T-helper 22 cell (primary cell): ENCODE measurements at regions not wholly inside any gene's neighbourhood (a gene's known extent, or its start where the extent isn't known, plus 50 kb on each side); places are given as distances from the start of the nearest gene placed in this dataset.
"Not testable (repeated sequence)": the region's sequence is repeated elsewhere in the genome, so short reads cannot be mapped to it uniquely, and the experiment has no call there.

Experiments
- DNase-seq: peaks from one replicate; pipeline ENCODE4 v3.0.0-alpha.2; 2020; ENCODE audit warnings: low read depth

GRCh38 chr3:124364317-124365020 is 365.8 kb upstream of the UMPS start:
- DNase-seq: no peak

- not testable (repeated sequence) for DNase-seq
These were observed 363.6 kb upstream of the UMPS start for GRCh38 chr3:124366655-124367054.

- no peak for DNase-seq
These were observed 357.5 kb upstream of the UMPS start for GRCh38 chr3:124372775-124373174.

GRCh38 chr3:124373524-124373923 is 356.7 kb upstream of the UMPS start:
- DNase-seq: no peak

- no peak for DNase-seq
These were observed 355.7 kb upstream of the UMPS start for GRCh38 chr3:124374583-124374982.

DNA sequence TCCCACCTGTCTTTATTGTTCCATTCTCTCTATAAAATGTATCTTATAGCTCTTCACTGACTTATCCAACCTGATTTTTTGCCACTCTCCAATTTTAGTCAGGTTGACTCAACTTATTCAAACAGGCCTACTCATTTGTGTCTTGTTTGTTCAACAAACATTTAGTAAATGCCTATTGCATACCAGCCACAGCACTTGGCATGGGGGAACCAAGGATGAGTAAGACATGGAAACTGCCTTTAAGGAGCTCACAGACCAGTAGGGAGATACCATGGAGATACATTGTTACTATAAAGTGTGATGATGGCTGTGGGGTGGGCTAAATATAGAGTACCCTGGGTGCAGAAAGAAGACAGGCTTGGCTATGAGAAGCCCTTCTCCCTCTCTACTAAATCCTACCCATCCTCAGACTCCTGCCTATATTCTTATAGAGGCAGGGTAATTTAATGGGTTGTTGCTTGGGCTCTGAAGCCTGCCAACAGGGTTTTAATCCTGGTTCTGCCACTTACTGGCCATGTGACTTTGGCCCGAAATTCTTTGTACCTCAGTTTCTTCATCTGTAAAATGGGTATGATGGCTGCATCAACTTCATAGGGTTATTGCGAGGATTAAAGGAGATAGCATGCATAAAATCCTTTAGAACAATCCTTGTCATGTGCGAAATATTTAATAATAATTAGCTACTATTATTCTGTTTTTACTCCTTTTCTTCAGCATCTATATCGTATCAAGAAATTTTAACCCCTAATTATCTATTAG is 348.5 kb upstream of the UMPS start:
- no peak for DNase-seq

GRCh38 chr3:124383051-124383450 is 347.2 kb upstream of the UMPS start:
- DNase-seq: no peak

GRCh38 chr3:124383846-124384466 is 346.3 kb upstream of the UMPS start:
- no peak for DNase-seq

DNA sequence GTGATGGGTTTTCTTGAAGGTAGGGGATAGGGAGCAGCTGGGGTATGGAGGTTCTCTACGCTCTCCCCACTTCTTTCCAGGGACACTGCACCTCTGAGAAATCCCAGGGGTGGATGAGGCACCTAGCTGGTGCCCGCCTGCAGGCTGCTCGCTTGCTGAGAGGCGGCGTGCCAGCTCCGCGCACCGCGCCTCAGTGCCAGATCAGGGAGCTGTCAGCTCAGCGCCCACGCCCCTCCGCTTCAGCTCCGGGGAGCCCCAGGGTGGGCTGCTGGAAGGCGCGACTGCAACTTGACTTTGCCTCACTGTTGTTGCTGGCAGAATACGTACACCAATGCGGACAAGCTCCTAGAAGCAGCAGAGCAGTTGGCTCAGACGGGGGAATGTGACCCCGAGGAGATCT is 345.7 kb upstream of the UMPS start:
- DNase-seq: no peak

DNA sequence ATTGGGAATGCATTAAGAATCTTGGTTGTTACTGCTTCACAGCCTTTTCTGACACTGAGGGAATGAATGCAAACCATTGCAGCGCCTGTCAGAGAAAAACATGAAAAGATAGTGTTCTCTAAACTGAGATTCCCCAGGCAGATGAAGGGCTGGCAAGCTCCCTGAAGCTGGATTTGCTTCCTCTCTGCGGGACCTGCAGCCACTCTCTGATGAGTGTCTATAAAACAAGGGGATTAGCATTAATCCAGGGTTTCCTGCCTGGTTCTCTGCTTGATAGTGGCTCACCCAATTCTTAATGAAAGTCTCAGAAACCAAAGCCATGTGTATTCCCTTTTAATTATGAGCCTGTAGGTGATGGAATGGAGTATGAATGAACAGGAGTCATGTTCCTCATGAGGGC is 344.3 kb upstream of the UMPS start:
- no peak for DNase-seq

GRCh38 chr3:124386996-124387595 is 343.2 kb upstream of the UMPS start:
- no peak for DNase-seq

GRCh38 chr3:124391774-124392173 is 338.5 kb upstream of the UMPS start:
- DNase-seq: no peak

GRCh38 chr3:124393340-124393739 is 336.9 kb upstream of the UMPS start:
- no peak for DNase-seq

DNA sequence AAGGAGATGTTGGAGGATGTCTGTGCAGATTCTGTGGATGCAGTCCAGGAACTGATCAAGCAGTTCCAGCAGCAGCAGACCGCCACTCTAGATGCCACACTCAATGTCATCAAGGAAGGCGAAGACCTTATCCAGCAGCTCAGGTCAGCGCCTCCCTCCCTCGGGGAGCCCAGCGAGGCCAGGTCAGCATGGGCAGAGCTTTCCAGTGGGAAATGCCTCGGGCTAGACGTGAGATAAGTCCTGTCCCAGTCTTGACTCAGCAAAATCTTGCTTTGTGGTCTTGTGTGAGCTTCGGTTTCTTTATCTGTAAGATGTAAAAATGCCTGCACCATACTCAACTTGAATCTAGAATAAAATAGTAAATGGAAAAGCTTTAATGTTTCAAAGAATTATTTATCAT is 335.1 kb upstream of the UMPS start:
- DNase-seq: no peak

DNA sequence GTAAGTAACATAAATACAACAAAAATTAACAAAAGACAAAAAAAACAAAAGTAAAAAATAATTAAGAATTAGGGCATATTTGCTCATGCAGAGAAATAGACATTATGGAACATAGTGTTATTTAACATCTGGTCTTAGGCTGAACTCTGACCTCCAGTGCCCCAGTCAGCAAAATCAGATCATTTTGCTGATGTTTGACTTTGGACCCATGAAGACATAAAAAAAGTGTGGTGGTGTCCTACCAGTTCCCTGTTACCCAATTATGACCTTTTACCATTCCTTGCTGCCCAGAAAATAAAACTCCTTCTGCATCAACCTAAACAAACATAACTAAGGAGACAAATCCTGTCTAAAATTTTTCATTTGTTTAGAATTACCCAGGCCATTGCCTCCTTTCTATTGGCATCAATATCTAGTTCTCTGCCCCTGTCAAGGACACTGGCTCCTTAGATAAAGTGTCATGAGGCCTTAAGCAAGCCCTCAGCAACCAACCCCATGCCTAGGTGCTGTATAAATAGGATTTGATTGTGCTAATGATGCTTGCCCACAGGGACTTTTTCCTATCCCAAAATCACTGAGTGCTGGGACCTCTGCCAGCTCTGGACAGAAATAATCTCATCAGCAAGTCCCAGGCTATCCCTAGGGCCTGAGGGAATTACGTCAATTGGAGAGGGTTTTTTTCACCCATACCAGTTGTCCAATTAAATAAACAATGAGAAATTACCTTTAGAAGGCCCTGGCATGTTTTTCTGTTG is 334.5 kb upstream of the UMPS start:
- no peak for DNase-seq

DNA sequence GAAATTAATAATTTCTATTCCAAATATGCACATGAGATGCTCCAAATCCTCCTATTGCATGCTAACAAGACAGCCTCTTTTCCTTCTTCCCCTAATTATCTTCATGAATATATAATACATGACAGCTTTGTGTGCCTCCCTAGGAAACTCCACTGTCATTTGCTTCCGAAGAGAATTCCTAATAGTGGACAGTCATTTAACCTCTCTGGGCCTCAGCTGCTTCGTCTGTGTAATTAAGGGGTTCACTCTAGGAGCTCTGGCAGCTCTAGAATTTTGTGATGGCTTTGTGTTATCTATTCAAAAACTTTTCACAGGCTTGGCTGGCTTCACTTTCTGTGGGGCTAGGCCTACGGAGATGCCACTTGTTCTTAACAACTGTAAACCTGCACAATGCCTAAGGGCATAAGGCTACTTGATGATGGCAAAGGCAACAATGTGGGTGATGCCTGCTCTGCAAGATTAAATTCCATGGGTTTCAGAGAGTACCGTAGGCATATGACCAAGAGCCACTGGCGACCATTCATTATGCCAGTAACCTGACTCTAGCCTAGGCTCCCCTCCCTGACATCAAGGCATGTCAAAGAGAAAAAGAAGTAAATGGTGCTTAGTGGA is 333.8 kb upstream of the UMPS start:
- DNase-seq: no peak

DNA sequence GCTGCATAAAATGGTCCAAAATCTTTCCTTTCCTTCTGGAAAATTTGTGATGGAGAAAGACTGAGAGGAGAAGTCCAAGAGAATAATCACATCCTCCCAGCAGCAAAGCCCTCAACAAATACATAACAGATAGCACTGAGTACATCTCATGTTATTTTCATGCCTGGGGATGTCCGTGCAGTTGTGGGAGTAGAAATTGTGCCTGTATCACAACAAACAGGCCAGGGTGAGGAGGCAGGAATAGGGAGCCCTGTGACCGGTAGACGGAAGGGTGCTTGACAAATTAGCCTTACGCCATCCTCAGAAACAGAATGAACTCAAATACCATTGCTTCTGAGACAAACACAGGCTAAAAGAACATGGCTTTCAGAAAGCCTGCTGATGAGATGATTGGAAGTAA is 333.2 kb upstream of the UMPS start:
- DNase-seq: no peak

DNA sequence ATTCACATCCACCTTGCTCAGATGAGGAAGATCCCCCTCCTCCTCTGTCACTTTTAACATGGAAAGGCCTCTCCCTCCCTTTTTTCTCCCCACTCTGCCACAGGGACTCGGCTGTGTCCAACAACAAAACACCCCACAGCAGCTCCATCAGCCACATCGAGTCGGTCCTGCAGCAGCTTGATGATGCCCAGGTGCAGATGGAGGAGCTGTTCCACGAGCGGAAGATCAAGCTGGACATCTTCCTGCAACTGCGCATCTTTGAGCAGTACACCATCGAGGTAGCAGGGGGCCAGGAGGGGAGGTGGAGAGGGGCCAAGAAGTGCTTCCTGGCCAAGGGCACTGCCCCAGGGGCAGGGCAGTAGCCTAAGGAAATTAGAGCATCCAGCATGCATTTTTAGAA is 331.7 kb upstream of the UMPS start:
- DNase-seq: no peak

DNA sequence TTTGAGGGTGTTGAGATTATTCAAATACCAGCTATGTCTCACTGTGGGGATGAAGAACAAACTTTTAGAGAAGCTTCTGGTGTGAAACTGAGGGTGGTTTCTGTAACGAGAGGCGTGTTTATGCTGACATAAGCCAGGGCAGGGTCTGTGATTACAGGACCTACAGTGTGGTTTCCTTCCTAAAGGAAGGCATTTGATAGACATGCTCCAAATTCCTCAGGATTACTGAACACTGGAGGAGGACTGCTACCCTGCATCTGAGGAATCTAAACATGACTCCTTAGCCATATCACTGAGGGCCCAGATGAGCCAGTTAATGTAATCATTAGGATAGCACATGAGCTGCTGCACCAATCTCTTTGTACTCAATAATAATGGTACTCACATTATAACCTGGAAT is 328.4 kb upstream of the UMPS start:
- DNase-seq: no peak

- DNase-seq: no peak
These were observed 327.5 kb upstream of the UMPS start for GRCh38 chr3:124402791-124403190.

- DNase-seq: no peak
These were observed 325.6 kb upstream of the UMPS start for GRCh38 chr3:124404621-124405020.

DNA sequence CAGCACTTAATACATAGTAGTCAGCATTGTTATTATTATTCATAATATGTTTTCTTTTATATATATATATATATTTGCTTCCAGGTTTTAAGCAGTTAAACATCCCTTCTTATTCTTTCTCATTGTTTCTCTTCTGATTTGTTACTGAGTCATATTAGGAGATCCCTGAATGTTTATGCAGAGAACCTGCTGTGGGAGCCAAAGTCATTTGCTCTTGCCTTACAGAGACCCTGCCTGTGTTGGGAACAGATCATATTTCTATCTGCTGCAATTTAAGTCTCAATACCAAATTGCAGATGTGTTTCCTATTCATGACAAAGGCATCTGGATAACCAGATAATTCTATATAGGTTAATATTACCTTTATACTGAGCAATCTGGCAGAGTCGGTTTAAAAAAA is 323.0 kb upstream of the UMPS start:
- no peak for DNase-seq
